Mucosa of gallbladder (tissue), 1 donor: ENCODE measurements at regions not wholly inside any gene's neighbourhood (a gene's known extent, or its start where the extent isn't known, plus 50 kb on each side); places are given as distances from the start of the nearest gene placed in this dataset.
"Not testable (repeated sequence)": the region's sequence is repeated elsewhere in the genome, so short reads cannot be mapped to it uniquely, and the experiment has no call there.

ENCODE experiments used
- DNase-seq: peaks from one replicate; pipeline ENCODE4 v3.0.0-alpha.2; 2020; ENCODE audit warnings: low spot score
- donor health status: DM: no; HTN: no; CAD: no.

GRCh38 chr14:88929656-88930436, 105.4 kb downstream of the TTC8 start:
- no peak for DNase-seq

GRCh38 chr14:88931321-88932110, 107.1 kb downstream of the TTC8 start:
- DNase-seq = no peak

DNA sequence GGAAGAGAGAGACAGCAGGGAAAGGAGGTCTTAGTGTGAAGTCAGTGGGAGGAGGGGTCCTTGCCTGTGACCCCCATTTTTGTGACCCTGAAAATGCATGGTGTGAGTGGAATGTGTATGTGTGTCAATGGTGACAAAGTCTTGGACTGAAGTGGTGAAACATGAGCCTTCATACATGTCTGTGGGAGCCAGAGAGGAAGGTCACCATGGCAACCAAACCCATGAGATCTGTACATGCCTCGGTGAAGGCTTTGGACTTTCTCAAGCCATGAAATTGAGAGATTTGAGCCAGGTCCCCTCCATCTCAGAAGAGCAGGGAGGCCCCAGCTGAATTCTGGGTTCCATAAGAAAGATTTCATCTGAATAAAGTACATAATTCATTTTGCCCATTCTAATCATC, 108.7 kb downstream of the TTC8 start:
- no peak for DNase-seq

- no peak for DNase-seq
Measured at GRCh38 chr14:88934351-88934806, 109.9 kb downstream of the TTC8 start.

DNA sequence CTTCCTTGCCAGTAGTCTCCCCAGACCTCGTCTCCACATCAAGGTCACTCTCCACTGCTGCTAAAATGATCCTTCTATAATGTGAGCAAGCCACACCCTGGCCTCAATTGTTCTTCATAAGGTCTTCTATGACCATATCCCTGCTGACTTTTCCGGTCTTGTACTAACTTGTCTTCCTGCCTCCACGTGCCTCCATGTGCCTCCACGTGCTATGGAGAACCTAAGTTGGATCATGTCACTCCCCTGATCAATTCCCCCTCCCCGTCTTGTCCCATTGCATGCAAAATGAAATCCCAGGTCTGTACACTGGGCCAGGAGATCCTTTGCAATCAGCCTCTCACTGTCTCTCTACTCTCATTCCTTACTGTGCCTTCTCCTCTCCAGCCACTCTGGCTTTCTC, 110.6 kb downstream of the TTC8 start:
- DNase-seq = no peak

GRCh38 chr14:88937706-88938105, 113.3 kb downstream of the TTC8 start:
- DNase-seq = no peak

GRCh38 chr14:88940671-88941070, 116.2 kb downstream of the TTC8 start:
- DNase-seq = no peak

- DNase-seq = no peak
Measured at GRCh38 chr14:88941414-88941813, 117.0 kb downstream of the TTC8 start.

DNA sequence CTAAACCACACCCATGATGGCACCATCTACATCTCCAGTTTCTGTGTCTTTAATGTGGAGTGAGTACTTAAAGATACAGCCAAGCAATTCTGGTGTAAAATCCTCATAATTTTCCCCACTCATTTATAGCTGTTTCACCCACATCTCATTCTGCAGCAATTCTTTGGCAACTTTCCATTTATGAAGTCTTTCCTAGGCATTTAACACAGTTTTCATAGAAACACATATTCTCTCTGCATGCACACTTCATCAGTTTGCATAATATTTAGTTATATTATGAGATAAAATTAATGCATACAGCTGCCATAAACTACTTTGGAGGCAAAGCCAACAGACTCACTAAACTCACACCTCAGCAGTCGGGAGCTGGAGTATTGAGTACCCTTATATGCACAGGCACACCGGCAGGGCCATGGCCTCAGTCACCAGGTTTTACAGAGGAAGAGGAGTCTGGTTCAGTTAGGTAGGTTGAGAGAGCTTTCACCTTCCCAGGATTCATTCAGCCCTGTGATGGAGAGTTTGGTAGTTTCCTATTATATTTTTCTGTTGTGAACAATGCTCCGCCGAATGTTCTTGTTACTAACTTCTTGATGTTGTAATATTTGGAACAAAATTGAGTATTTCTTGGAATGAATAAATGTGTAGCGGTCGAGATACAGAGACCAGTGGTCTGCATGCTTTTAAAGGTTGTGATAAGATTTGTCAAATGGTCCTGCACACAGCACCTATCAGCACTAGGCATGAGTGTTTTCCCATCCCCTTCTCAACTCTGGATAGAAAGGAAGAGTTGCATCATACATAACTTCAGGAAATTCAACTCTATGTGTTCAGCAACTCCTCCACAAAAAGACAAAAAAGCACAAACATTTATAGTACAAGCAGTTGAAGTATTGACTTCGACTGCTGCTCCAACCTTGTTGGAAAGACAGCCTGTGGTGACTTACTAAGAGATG, 123.5 kb downstream of the TTC8 start:
- no peak for DNase-seq

GRCh38 chr14:88950069-88950468, 125.6 kb downstream of the TTC8 start:
- no peak for DNase-seq

DNA sequence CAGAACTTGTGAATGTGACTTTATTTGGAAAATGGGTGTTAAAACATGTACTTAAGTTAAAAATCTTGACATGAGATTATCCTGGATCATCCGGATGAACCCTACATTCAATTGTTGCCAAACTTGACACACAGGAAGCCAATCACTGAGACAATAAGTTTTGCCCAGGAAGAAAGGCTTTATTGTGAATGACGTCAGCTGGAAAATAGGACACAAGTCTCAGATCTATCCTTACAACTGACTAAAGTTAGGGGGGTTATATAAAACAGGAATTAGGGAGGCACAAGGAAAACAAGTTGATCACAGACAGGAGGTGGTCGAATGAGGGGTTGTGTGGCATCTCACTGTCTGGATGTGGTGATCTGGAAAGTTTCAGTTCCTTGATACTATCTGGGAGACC, 126.9 kb downstream of the TTC8 start:
- DNase-seq = no peak

GRCh38 chr14:88952901-88953300, 128.4 kb downstream of the TTC8 start:
- DNase-seq = no peak

DNA sequence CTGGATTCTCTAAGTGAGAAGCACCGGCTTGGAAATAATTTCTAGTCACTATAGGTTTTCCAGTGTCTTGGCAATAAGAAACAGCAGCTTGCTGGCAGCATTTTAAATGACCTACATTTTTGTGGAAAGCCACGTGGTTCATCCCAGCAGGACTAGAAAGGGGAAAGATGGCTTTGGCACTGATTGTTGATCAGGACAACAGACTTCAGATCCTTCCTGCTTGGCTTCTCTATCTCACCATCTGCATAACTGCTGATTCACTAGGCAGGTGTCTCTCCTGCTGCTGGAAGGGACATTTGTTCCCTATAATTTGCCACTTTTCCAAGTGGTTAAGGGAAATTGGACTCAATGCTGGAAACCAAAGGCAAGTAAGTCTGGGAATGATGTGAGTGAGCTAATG, 131.0 kb downstream of the TTC8 start:
- DNase-seq = no peak

DNA sequence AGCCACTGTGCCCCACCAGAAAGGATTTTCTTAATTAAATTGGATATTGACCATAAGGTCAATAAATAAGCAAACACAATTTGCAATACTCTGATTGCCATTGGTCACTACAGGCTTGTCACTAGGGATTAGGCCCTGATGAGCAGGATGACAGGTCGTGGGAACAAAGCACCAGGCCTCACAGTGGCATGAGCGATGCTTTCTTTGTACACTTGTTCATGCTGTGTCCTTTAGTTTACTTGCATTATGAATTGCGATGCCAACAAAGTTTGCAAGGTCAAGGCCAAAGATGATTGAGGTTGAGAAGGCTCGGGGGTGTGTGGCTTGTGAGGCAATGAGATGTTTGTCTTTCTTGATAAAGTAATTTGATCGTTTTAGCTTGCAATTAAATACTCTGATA, 136.0 kb downstream of the TTC8 start:
- no peak for DNase-seq

DNA sequence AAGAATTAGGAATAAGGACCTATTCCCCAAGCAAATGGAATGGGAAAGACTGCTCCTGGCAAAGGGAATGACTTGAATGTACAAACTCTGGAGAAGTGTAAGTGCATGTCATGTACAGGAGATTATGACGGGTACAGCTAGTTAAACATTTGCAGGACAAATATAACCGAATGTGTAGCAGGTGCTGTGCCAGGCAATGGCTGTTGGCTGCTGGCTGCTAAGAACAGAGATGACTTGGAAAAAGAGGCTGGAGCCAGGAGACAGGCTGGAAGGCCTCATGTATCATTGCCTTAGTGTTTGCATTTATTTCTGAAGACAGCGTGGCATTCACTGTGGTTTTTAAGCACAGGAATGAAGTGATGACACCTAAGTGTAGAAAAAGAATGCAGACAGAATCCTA, 136.8 kb downstream of the TTC8 start:
- DNase-seq = no peak

DNA sequence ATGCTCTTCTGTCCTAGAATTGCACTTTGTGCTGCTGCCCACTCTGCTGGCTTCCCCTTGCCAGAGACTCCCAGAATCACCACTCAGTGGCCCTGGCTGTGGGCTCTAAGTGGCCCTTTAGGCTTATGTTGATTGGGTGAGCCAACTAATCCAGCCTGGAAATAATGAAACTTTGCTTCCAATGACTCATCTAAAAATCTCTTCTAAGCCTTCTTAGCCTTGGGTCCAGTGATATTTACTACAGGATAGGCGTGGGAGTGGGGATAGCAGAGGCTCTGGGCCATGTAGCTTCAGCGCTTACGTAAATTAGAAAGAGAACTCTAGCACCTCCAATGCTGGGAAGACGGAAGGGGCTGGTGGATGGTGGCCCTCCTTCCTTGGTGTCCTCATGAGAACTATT, 137.9 kb downstream of the TTC8 start:
- DNase-seq = no peak

DNA sequence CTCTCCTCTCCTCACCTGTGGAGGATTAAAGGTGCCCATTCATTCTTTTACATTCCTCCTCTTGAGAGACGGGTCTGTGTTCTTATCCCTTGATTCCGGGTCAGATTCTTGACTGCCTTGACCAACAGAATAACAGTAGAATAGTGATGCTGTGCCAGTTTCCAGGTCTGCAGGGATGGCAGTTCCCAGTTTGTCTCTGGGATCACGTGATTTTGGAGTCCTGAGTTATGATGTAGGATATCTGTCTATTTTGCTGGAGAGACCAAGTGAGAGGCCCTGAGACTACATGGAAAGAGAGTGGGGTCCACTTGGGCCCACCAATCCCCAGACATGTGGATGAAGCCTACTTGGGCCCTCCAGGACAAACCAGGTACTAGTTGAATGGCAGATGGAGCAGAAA, 142.8 kb downstream of the TTC8 start:
- no peak for DNase-seq

DNA sequence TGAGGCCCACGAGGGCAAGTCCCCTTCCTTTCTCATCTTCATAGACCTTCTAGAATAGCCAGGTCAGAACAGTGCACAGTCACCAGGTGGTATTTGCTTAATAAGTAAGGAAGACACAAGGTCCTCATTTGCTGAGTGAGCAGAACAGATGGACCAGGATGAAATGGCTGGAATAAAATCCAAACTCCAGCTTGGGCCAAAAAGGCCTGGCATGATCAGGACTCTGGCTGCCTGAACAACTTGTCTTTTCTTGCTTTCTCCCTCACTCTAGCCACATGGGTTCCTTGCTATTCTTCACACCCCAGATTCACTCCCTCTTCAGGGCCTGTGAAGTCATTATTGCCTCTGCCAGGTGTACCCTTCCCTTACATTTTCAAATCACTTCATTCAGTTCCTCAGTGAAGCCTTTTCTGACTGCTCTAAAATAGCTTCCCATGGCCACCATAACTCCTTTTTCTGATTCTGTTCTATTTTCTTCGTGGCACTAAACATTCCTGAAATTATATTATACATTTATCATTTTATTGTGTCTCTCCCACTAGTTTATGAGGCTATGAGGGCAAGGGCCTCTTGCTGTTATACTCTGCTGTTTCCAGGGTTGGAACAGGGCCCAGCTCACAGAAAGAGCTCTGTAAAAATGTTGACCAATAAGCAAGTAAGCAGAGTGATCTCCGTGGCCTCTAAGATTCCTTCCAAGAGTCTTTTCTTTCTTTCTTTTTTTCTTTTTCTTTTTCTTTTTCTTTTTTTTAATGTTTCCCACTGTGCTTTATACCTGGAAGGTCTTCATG, 150.8 kb downstream of the TTC8 start:
- no peak for DNase-seq

- DNase-seq = no peak
Measured at GRCh38 chr14:88975926-88976325, 151.5 kb downstream of the TTC8 start.

DNA sequence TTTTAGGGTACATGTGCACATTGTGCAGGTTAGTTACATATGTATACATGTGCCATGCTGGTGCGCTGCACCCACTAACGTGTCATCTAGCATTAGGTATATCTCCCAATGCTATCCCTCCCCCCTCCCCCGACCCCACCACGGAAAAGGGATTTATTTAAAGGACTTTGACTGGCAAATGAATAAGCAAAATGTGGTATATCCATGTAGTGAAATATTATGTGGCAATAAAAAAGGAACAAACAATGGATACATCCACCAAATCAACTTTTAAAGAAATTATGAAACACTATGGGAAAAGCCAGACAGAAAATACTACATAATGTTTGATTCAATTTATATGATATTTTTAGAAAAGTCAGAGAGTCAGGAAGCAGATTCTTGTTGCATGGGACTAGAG, 156.5 kb downstream of the TTC8 start:
- not testable (repeated sequence) for DNase-seq

- DNase-seq = no peak
Measured at GRCh38 chr14:88981948-88982347, 157.5 kb downstream of the TTC8 start.
